D721Med (cell line): ENCODE measurements at regions not wholly inside any gene's neighbourhood (a gene's known extent, or its start where the extent isn't known, plus 50 kb on each side); places are given as distances from the start of the nearest gene placed in this dataset.

Source experiments
- DNase-seq: peaks from one replicate; pipeline ENCODE4 v3.0.0; 2011; ENCODE audit warnings: low spot score; ENCODE audit not compliant: insufficient read length
- FAIRE-seq: peaks from 2 replicates; lab custom pipeline; 2011; peaks lifted over from hg19 to GRCh38; lab: Jason Lieb, UNC
- CTCF ChIP-seq: IDR thresholded peaks from 2 replicates; pipeline ENCODE4 v1.5.1; 2012; ENCODE audit warnings: mild to moderate bottlenecking, control low read depth; ENCODE audit not compliant: insufficient read depth; ENCODE audit errors: missing control alignments

GRCh38 chr18:70643812-70644211, 355.0 kb downstream of the SOCS6 start:
- TF ChIP-seq CTCF = no peak
- no peak for DNase-seq
- FAIRE-seq = no peak

DNA sequence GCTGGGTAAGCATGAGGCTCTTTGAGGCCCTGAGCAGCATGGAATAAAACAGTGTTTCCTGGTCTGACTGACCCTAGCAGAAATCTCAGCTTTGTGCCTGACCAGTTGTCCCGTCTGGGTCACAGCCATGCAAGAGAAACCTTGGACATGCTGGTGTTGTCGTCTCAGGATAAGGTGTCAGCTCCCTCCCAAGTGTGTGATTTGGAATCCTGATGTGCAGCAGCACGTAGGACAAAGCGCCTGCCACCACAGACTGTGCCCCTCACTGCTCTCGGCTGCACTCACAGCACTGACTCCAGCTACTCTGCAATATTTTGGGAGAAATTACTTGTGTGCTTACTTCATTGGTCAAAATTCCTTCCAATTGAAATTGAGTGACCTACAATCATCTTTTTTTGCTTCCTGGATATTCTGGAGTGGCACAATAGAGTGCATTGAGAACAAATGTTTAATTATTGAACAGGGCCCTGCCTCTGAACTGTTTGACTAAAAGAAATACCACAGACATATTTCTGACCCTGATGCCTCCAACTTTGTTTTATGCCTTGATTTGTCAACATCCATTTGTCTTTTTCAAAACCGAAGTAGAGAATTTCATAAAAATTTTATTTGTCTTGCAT, 352.4 kb downstream of the SOCS6 start:
- FAIRE-seq (peak; percentile 11), DNase-seq (no peak)
- no peak for TF ChIP-seq CTCF

DNA sequence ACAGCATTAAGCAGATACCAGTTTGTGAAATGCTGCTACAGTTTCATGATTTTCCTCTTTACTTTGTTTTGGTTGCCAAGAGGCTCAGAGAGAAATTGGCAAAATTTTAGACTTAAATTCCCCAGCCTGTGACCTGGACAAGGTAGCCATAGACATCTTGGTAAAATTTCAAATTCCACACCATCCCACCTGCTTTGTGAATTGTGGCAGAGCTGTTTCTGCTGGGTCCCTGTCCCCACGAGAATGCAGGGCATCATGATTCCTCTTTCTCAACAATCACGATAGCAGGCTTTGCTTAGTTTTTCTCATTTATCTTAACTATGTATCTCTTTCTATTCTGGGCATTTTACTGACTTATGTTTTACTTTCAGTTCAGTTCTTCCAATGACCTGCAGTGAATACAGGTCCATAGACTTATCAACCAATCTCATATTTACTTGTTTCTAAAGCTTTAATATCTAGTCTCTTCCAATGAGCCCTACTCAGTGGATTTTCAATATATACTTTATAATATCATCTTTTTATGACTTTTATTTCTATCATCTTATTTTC, 351.6 kb downstream of the SOCS6 start:
- peak; percentile 93 for FAIRE-seq
- no peak for TF ChIP-seq CTCF
- DNase-seq = no peak

- no peak for TF ChIP-seq CTCF
- FAIRE-seq = peak; percentile 94
- DNase-seq = no peak
Observed at GRCh38 chr18:70636991-70637390, 348.1 kb downstream of the SOCS6 start.

DNA sequence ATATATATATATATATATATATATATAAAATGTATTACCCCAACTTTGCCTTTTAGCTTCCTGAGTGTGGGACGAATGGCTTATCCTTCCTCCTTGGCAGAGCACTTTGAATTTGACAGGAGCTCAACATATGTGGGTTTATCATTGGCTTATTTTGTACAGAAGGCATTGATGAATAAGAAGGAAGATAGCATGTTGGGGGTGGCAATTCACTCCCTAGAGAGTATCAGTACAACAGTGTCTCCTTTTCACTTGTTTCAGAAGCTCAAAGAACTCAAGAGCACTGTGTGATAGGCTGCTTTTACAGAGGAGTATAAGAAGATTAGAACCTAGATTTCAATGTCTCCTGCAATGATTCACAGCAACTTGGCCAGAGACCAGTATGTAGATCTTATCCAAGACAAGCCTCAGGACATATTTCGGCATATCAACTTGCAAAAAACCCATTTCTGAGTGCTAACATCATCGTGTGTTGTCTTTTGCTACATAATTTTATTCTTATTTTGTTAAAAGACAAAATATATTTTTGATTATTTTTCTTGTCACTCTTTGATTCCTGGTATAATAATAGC, 345.8 kb downstream of the SOCS6 start:
- DNase-seq (no peak), FAIRE-seq (no peak)
- TF ChIP-seq CTCF = no peak

GRCh38 chr18:70627182-70627802, 338.4 kb downstream of the SOCS6 start:
- no peak for TF ChIP-seq CTCF
- FAIRE-seq (peak; percentile 94), DNase-seq (no peak)
